Naive B cell (primary cell): ENCODE measurements at regions not wholly inside any gene's neighbourhood (a gene's known extent, or its start where the extent isn't known, plus 50 kb on each side); places are given as distances from the start of the nearest gene placed in this dataset.
"Not testable (repeated sequence)": the region's sequence is repeated elsewhere in the genome, so short reads cannot be mapped to it uniquely, and the experiment has no call there.

Source experiments
- ATAC-seq, 2 donors: fragments of 150-1000 bp; cut with Tn5 transposase; 2 replicates each; pipeline ENCODE4 v1.10.0; 2021; ENCODE audit warnings: low read depth in 2 of 2, mild to moderate bottlenecking in 2 of 2, moderate library complexity in 2 of 2
- DNase-seq: peaks from one replicate; pipeline ENCODE4 v3.0.0; 2022
- H3K27ac Mint-ChIP-seq, 6 donors: one replicate each; pipeline ENCODE4 v1.8.0; 2020 to 2022; ENCODE audit warnings: mild to moderate bottlenecking in 6 of 6, mixed read lengths in 6 of 6, moderate library complexity in 5 of 6, inconsistent platforms in 2 of 6
- H3K27me3 Mint-ChIP-seq, 3 donors: one replicate each; pipeline ENCODE4 v1.8.0; 2021 to 2022; ENCODE audit warnings: mixed read lengths in 3 of 3, mild to moderate bottlenecking in 1 of 3
- H3K36me3 Mint-ChIP-seq, 2 donors: one replicate each; pipeline ENCODE4 v1.8.0; 2020 to 2022; ENCODE audit warnings: mixed read lengths in 2 of 2, inconsistent platforms in 1 of 2, mild to moderate bottlenecking in 1 of 2
- H3K4me1 Mint-ChIP-seq, 3 donors: one replicate each; pipeline ENCODE4 v1.8.0; 2020 to 2022; ENCODE audit warnings: mixed read lengths in 3 of 3, inconsistent platforms in 1 of 3, mild to moderate bottlenecking in 1 of 3, moderate library complexity in 1 of 3
- H3K4me3 Mint-ChIP-seq, 8 donors: one replicate each; pipeline ENCODE4 v1.8.0; 2020 to 2022; ENCODE audit warnings: mild to moderate bottlenecking in 8 of 8, mixed read lengths in 8 of 8, moderate library complexity in 8 of 8, inconsistent platforms in 2 of 8
- H3K9me3 Mint-ChIP-seq, 7 donors: one replicate each; pipeline ENCODE4 v1.8.0; 2020 to 2022; ENCODE audit warnings: mixed read lengths in 7 of 7, mild to moderate bottlenecking in 5 of 7, inconsistent platforms in 2 of 7, moderate library complexity in 1 of 7

- peaks cover 16 to 30% (median 29%) of the 10 kb centered on the region in 3 donors for H3K27me3 Mint-ChIP-seq
- no peaks in the 10 kb centered on the region for H3K36me3 Mint-ChIP-seq
- peak overlapping the region in 3 of 8 donors; percentile 20 to 47 (median 47) for H3K4me3 Mint-ChIP-seq
- H3K9me3 Mint-ChIP-seq = no peaks in the 10 kb centered on the region
- H3K27ac Mint-ChIP-seq = no peak overlapping the region
- ATAC-seq (no peak), DNase-seq (no peak)
- H3K4me1 Mint-ChIP-seq = peaks cover 0 to 5% (median 4%) of the 10 kb centered on the region in 3 donors
Observed at GRCh38 chr4:141331534-141332358, 111.1 kb downstream of the ZNF330 start.

- not testable (repeated sequence) for H3K36me3 Mint-ChIP-seq, H3K27ac Mint-ChIP-seq, H3K9me3 Mint-ChIP-seq, H3K4me1 Mint-ChIP-seq, ATAC-seq, DNase-seq
- Mint-ChIP-seq H3K4me3 (peak overlapping the region; percentile 12 to 82 (median 44)), H3K27me3 (peaks cover 16 to 30% (median 29%) of the 10 kb centered on the region in 3 donors)
Observed at GRCh38 chr4:141332359-141333181, 111.9 kb downstream of the ZNF330 start.

- Mint-ChIP-seq H3K4me3 (peak overlapping the region in 7 of 8 donors; percentile 3 to 66 (median 63)), H3K27me3 (peaks cover 16 to 30% (median 29%) of the 10 kb centered on the region in 3 donors)
- not testable (repeated sequence) for H3K9me3 Mint-ChIP-seq, H3K36me3 Mint-ChIP-seq, DNase-seq, ATAC-seq, H3K27ac Mint-ChIP-seq, H3K4me1 Mint-ChIP-seq
Observed at GRCh38 chr4:141333456-141334230, 112.9 kb downstream of the ZNF330 start.

GRCh38 chr4:141335166-141335565 lies 114.5 kb downstream of the ZNF330 start:
- ATAC-seq = no peak
- peaks cover 0 to 5% (median 4%) of the 10 kb centered on the region in 3 donors for H3K4me1 Mint-ChIP-seq
- H3K27ac Mint-ChIP-seq = no peak overlapping the region
- H3K9me3 Mint-ChIP-seq = no peaks in the 10 kb centered on the region
- H3K27me3 Mint-ChIP-seq = peaks cover 16 to 37% (median 17%) of the 10 kb centered on the region in 3 donors
- no peak for DNase-seq
- H3K4me3 Mint-ChIP-seq = no peak overlapping the region
- no peaks in the 10 kb centered on the region for H3K36me3 Mint-ChIP-seq

GRCh38 chr4:141338238-141338637 lies 117.5 kb downstream of the ZNF330 start:
- peaks cover 16 to 29% (median 21%) of the 10 kb centered on the region in 3 donors for H3K27me3 Mint-ChIP-seq
- peaks cover 0 to 4% (median 0%) of the 10 kb centered on the region in 3 donors for H3K4me1 Mint-ChIP-seq
- H3K4me3 Mint-ChIP-seq = no peak overlapping the region
- H3K27ac Mint-ChIP-seq = no peak overlapping the region
- DNase-seq (no peak), ATAC-seq (no peak)
- H3K36me3 Mint-ChIP-seq = no peaks in the 10 kb centered on the region
- H3K9me3 Mint-ChIP-seq = no peaks in the 10 kb centered on the region

GRCh38 chr4:141339391-141339790 lies 118.7 kb downstream of the ZNF330 start:
- no peak overlapping the region for H3K27ac Mint-ChIP-seq
- peaks cover 16 to 22% (median 22%) of the 10 kb centered on the region in 3 donors for H3K27me3 Mint-ChIP-seq
- H3K4me1 Mint-ChIP-seq = no peaks in the 10 kb centered on the region
- no peak overlapping the region for H3K4me3 Mint-ChIP-seq
- H3K36me3 Mint-ChIP-seq = no peaks in the 10 kb centered on the region
- DNase-seq (no peak), ATAC-seq (no peak)
- H3K9me3 Mint-ChIP-seq = no peaks in the 10 kb centered on the region

- Mint-ChIP-seq H3K9me3 (no peaks in the 10 kb centered on the region), H3K4me3 (no peak overlapping the region), H3K4me1 (no peaks in the 10 kb centered on the region), H3K27ac (no peak overlapping the region), H3K27me3 (peaks cover 16 to 22% (median 18%) of the 10 kb centered on the region in 3 donors), H3K36me3 (no peaks in the 10 kb centered on the region)
- ATAC-seq = no peak
- DNase-seq = no peak
Observed at GRCh38 chr4:141339966-141340365, 119.3 kb downstream of the ZNF330 start.

GRCh38 chr4:141340458-141340857 lies 119.8 kb downstream of the ZNF330 start:
- ATAC-seq (no peak), DNase-seq (no peak)
- Mint-ChIP-seq H3K4me1 (no peaks in the 10 kb centered on the region), H3K9me3 (no peaks in the 10 kb centered on the region), H3K27ac (no peak overlapping the region), H3K27me3 (peaks cover 14 to 22% (median 16%) of the 10 kb centered on the region in 3 donors), H3K4me3 (no peak overlapping the region), H3K36me3 (no peaks in the 10 kb centered on the region)

- ATAC-seq = no peak
- DNase-seq = no peak
- Mint-ChIP-seq H3K27me3 (peaks cover 3 to 16% (median 9%) of the 10 kb centered on the region in 3 donors), H3K27ac (no peak overlapping the region), H3K4me1 (peaks cover 0 to 13% (median 7%) of the 10 kb centered on the region in 3 donors), H3K4me3 (no peak overlapping the region), H3K36me3 (no peaks in the 10 kb centered on the region), H3K9me3 (no peaks in the 10 kb centered on the region)
Observed at GRCh38 chr4:141346144-141346543, 125.4 kb downstream of the ZNF330 start.

GRCh38 chr4:141347684-141348083 lies 127.0 kb downstream of the ZNF330 start:
- Mint-ChIP-seq H3K36me3 (no peaks in the 10 kb centered on the region), H3K27me3 (peaks cover 0 to 7% (median 2%) of the 10 kb centered on the region in 3 donors), H3K4me3 (no peak overlapping the region), H3K4me1 (peaks cover 0 to 13% (median 7%) of the 10 kb centered on the region in 3 donors), H3K27ac (no peak overlapping the region), H3K9me3 (no peaks in the 10 kb centered on the region)
- DNase-seq (no peak), ATAC-seq (no peak)

- ATAC-seq = no peak
- peaks cover 0 to 2% (median 0%) of the 10 kb centered on the region in 3 donors for H3K27me3 Mint-ChIP-seq
- H3K36me3 Mint-ChIP-seq = no peaks in the 10 kb centered on the region
- H3K27ac Mint-ChIP-seq = no peak overlapping the region
- no peak for DNase-seq
- no peak overlapping the region for H3K4me3 Mint-ChIP-seq
- H3K4me1 Mint-ChIP-seq = peaks cover 0 to 13% (median 7%) of the 10 kb centered on the region in 3 donors
- no peaks in the 10 kb centered on the region for H3K9me3 Mint-ChIP-seq
Observed at GRCh38 chr4:141348125-141348524, 127.4 kb downstream of the ZNF330 start.

GRCh38 chr4:141348573-141348972 lies 127.9 kb downstream of the ZNF330 start:
- DNase-seq = no peak
- H3K27ac Mint-ChIP-seq = no peak overlapping the region
- ATAC-seq = no peak
- H3K9me3 Mint-ChIP-seq = no peaks in the 10 kb centered on the region
- H3K36me3 Mint-ChIP-seq = no peaks in the 10 kb centered on the region
- no peaks in the 10 kb centered on the region for H3K27me3 Mint-ChIP-seq
- no peak overlapping the region for H3K4me3 Mint-ChIP-seq
- peaks cover 0 to 13% (median 7%) of the 10 kb centered on the region in 3 donors for H3K4me1 Mint-ChIP-seq

- peaks cover 0 to 13% (median 7%) of the 10 kb centered on the region in 3 donors for H3K4me1 Mint-ChIP-seq
- peak overlapping the region in 1 of 6 donors; percentile 35 for H3K27ac Mint-ChIP-seq
- no peaks in the 10 kb centered on the region for H3K36me3 Mint-ChIP-seq
- no peak for ATAC-seq
- no peak overlapping the region for H3K4me3 Mint-ChIP-seq
- no peak for DNase-seq
- H3K27me3 Mint-ChIP-seq = no peaks in the 10 kb centered on the region
- no peaks in the 10 kb centered on the region for H3K9me3 Mint-ChIP-seq
Observed at GRCh38 chr4:141349236-141349635, 128.5 kb downstream of the ZNF330 start.
